ENCODE measurements at regions not wholly inside any gene's neighbourhood (a gene's known extent, or its start where the extent isn't known, plus 50 kb on each side); places are given as distances from the start of the nearest gene placed in this dataset.
"Not testable (repeated sequence)": the region's sequence is repeated elsewhere in the genome, so short reads cannot be mapped to it uniquely, and the experiment has no call there.

DNA sequence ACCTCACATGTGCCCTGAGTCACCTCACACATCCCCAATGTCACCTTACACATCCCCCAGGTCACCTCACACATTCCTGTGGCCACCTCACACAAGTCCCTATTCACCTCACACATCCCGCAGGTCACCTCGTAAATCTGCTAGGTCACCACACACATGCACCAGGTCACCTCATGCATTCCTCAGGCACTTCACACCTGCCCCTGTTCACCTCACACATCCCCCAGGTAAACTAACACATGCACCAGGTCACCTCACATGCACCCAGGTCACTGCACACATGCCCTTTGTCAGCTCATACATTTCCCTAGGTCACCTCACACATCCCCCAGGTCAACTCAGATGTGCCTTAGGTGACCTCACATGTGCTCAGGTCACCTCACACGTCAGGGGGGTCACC, 639.8 kb downstream of the TMEM121 start:
- no peak for DNase-seq

DNA sequence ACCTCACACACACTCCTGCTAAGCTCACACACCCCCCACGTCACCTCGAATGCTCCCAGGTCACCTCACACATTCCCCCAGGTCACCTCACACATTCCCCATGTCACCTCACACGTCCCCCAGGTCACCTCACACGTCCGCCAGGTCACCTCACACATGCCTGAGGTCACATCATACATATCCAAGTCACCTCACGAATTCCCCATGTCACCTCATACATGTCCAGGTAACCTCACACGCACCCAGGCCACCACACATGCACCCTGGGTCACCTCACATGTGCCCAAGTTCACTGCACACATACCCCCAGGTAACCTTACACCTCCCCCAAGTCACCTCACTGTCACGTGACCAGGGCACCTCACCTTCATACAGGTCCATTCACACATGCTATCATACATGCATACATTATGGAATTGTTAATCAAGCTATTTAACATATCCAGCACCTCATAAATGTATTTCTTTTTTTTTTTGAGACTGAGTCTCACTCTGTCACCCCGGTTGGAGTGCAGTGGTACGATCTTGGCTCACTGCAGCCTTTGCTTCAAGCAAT, 640.3 kb downstream of the TMEM121 start:
- DNase-seq = no peak

DNA sequence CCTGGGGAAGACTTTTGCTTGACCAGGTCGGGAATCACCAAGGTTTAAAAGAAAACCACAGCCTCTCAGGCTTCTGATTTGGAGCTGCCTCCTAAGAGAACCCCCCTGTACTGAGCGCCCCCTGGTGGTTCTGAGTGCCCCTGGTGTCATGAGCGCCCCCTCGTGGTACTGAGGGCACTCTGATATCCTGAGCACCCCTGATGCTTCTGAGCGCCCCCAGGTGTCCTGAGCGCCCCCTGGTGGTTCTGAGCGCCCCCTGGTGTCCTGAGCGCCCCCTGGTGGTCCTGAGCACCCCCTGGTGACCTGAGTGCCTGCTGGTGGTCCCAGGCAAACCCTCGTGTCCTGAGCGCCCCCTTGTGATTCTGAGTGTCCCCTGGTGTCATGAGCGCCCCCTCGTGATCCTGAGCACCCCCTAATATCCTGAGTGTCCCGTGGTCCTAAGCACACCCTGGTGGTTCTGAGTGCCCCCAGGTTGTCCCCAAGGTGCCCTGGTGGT, 643.8 kb downstream of the TMEM121 start:
- DNase-seq = not testable (repeated sequence)

DNA sequence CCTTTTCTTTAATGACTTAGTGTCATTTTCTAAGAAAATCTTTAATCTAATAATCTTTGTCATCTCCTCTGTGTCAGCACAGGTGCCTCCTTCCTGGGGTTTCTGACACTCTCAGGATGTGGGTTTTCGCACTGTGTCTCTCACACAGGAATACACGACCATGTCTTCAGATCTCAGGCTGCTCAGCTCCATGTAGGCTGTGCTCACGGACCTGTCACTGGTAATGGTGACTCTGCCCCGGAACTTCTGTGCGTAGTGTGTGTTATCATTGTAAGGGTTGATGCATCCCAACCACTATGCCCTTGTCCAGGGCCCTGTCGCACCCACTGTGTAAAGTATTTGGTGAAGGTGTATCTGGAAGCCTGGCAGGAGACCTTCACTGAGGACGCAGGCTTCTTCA, 647.8 kb downstream of the TMEM121 start:
- no peak for DNase-seq

DNA sequence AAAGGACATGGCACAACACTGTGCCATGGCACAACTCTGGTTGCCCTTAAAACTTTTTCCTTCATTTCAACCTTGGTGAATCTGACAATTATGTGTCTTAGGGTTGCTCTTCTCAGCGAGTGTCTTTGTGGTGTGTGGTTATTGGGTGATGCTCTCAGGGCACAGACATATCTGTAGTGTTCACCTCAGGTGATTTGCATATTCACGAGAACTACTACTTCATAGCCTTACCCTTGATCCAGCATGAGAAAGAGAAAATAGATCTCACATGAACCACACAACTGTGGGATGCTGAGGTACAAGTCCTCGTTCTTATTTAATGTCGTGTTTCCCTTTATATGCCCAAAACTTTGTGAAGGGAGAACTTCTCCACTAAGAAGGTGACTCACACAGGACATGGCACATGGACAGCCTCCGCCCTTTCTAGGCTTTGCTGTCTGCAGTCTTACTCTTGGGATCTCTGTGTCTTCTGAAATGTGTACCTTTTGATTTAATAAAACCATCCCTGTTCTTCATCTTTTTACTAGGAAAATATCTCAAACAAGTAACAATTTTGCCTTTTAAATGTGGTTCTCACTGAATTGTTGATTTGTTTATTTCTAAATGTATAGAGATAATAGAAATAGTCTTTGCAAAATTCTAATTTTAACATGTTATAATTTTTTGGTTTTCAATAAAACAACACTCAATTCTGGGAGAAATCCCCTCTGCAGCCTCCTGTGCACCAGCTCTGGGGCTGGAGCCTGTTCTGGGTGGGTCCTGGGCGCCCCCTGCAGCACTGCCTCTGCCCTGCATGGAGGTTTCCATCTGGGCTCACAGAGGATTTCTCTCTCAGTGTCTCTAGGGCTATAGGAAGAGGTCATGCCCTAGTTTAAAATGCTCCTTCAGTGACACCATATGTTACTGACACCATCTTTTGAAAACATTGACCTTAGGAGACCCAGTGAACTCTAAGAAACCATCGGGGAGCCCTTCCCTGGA, 651.2 kb downstream of the TMEM121 start:
- DNase-seq = not testable (repeated sequence)

DNA sequence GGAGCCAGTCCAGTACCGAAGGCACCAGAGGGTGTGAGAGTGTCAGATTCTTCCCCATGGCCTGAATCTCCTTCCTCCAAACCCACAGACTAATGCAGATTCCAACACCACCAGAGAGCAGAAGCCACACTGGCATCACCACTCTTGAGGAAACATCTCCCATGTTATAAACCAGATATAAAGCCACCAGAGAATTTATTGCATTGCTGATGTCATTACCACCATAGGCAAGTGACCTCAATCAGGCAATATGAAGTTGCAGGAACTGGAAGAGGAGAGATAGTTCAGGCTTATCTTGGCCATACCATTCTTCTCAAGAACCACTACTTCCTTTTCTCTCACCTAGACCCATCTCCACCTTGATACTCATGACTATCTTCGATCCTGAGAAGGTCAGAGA, 653.4 kb downstream of the TMEM121 start:
- DNase-seq = no peak

DNA sequence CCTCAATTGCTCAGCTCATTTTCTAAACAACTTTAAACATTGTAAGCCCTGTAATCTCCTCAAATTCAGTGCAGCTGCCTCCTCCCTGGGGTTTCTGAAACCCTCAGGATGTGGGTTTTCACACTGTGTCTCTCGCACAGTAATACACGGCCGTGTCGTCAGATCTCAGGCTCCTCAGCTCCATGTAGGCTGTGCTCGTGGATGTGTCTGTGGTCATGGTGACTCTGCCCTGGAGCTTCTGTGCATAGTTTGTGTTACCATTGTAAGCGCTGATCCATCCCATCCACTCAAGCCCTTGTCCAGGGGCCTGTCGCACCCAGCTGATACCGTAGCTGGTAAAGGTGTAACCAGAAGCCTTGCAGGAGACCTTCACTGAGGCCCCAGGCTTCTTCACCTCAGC, 658.4 kb downstream of the TMEM121 start:
- DNase-seq = not testable (repeated sequence)

DNA sequence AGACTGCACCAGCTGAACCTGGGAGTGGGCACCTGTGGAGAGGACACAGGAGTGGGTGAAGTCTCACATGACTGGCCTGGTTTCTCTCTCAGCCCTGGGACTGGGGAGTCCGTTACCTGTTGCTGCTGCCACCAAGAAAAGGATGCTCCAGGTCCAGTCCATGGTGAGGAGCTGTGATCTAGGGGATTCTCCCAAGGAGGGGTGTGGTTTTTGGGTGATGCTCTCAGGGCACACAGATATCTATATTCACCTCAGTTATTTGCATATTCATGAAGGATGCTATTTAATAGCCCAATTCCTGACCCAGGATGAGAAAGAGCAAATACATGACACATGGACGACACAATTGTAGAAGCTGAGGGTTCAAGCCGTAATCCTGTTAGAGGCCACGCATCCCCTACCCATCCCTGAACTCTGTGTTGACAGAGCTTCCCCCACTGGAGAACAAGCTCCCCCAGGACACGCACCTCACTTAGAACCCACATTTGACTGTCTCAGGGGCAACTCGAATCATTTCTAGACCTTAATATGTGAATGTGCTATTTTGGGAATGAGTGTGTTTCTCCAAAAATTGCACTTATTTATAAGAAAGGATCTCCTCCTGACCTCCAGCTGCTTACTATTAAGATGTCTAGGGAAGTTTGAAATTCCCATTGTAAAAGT, 658.9 kb downstream of the TMEM121 start:
- DNase-seq = not testable (repeated sequence)

DNA sequence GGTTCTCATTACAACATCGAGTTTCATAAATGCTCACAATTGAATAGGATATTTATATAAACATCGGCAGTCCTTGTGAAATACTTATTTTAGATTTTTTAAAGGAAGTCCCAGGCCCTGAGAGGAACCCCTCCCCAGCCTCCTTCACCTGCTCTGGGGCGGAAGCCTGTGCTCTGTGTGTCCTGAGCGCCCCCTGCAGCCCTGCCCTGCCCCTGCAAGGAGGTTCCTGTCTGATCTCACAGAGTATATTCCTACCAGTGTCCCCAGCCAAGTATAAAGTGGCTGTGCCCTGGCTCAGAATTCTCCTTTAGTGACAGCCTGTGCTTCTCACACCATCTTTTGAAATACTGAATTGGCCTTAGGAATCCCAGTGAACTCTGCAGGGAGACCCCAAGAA, 659.5 kb downstream of the TMEM121 start:
- DNase-seq = no peak

DNA sequence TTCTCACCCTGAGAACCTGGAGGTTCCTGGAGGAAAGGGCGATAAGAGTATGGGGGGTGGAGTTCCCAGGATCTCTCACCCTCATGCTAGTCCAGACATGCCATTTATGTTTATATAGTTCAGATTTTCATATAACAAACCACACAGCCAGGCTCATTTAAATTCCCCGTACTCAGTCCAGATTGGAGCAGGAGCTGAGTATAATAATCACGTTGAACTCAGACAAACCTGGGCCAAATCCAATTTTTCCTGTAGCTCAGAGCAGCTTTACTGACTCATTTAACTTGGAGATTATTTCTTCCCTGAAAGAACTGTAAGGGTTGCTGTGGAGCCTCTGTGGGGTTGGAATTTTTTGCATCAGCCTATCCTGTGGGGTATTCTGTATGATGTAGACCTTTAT, 660.8 kb downstream of the TMEM121 start:
- no peak for DNase-seq

DNA sequence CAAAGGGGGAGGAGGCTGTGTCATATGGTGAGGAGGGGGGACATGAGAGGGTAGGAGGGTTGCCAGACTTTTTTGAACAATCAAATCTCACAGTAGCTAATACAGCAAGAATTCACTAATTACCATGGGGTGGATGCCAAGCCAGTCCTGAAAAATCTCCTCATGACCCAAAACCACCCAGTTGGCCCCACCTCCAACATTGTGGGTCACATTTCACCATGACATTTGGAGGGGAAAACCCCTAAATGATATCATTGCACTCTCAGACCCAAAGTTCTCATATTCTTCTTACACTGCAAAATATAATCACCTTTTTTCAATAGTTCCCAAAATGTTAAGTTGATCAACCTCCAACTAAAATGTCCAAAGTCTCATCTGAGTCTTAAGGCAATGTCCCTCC, 666.3 kb downstream of the TMEM121 start:
- DNase-seq = not testable (repeated sequence)

DNA sequence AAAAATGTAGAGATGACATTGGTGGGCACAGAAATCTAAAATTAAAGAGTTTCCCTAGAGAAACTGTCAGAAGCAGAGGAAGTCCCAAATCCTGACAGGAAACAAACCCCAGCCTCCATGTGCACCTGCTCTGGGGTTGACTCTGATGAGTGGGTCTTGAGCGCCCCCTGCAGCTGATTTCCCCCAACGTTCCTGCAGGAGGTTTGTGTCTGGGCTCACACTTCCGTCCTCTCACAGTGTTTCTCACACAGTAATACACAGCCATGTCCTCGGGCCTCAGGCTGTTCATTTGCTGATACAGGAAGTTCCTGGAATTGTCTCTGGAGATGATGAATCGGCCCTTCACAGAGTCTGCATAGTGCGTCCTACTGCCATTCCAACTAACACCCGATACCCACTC, 670.1 kb downstream of the TMEM121 start:
- DNase-seq = not testable (repeated sequence)

DNA sequence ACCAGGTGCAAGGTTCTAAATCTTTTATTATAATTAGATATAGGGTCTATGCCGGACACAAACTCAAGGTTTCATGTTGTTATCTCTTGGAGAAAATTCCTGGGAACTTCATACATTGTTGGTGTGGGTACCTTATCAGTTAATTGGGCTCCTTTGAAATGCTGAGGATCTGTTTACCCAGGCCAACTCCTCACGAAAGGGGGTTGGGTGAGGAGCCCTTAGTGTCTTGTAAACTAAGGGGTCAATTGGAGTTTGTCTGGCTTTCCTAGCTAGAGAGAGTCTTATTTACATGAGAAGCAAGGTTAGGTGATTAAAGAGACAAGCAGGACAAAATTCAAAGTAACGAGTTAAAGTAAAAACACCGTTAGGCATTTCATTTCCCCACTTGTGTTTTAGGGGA, 670.9 kb downstream of the TMEM121 start:
- not testable (repeated sequence) for DNase-seq

DNA sequence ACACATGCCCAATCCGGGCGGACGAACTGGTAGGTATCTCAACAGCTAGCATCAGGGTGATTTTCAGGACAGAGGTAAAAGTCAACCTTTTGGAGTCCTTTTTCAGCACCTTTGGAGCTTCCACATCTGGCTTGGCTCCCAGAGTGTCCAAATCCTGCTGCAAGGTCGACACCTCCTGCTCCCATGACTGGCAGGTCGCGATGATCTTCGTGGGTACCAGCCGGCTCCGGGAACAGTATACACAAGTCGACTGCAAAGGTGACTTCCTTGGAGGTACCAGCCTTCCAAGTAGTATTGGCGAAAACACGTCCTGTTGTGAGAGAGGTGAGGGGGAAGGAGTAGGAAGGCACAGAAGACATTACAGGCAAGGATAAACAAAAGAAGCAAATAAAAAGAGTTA, 672.7 kb downstream of the TMEM121 start:
- no peak for DNase-seq

DNA sequence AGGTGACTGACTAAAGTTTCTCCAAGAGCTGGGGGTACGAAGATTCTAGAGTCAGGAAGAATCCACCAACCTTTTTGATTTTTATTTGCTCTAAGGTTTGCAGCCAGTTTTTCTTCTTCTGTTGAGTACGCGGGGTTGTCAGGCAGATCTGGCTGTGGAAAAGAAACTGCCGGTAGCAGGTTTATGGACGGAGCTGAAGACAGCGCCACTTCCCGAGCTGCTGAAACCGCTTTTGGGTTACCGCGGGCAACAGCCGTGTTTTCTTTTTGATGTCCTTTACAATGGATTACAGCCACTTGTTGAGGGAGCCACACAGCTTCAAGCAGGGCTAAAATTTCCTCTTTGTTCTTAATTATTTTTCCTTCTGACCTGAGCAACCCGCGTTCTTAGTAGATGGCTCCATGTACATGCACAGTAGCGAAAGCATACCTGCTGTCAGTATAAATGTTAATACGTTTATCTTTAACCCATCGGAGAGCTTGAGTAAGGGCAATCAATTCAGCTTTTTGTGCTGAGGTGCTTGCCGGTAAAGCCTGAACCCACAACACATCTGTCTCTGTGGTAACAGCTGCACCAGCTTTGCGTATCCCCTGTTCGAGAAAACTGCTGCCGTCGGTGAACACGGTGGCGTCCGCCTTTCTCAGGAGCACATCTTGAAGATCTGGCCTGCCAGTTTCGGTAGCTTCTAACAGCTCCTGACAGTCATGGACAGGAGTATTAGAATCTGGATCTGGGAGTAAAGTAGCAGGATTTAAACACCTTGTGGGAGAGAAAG, 674.3 kb downstream of the TMEM121 start:
- DNase-seq = no peak

DNA sequence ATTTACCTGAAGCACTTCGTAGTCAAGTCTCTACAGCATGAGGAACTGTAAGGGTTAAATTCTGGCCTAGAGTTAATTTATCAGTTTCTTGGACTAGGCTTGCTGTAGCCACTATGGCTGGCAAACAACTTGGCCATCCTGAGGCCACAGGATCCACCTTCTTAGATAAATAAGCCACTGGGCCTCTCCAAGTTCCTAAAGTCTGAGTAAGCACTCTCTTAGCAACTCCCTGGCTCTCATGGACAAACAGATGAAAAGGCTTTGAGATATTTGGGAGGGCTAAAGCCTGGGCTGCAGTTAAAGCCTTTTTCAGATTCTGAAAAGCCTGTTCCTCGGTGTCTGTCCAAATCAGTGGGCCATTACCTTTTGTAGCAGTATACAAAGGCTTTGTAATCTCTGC, 675.0 kb downstream of the TMEM121 start:
- no peak for DNase-seq

DNA sequence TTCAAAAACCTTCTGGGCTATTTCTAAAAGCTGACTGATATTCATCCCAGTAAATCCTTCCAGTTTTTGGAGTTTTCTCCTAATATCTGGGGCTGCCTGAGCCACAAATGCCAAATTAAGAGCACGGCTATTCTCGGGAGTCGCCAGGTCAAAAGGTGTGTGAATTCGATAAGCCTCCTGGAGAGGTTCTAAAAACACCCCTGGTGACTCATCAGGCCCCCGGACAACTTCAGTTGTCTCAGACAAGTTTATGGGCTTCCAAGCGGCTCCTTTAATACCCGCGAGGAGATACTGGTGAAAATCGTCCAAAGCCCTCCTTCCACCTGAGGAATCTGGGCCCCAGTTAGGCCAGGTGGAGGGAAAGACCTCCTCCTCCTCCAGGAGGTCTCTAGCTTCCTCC, 677.1 kb downstream of the TMEM121 start:
- no peak for DNase-seq

DNA sequence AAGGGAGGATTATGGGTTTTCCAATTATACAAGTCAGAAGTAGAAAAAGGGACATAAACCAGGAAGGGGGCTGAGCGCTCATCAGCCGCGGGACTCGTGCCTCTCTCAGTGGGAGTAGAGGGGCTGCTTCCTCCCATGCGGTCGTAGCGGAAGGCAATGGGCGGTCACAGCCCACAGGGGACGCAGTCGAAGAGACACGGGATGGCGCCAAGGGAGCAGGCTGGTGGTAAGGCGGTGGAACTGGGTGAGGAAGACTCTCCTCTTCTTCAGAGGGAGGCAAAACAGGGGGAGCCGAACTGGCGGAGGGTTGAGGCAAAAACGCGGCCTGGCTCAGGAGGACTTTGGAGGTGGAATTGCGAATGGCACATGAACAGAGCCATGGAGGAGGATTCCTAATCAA, 677.7 kb downstream of the TMEM121 start:
- DNase-seq = no peak

DNA sequence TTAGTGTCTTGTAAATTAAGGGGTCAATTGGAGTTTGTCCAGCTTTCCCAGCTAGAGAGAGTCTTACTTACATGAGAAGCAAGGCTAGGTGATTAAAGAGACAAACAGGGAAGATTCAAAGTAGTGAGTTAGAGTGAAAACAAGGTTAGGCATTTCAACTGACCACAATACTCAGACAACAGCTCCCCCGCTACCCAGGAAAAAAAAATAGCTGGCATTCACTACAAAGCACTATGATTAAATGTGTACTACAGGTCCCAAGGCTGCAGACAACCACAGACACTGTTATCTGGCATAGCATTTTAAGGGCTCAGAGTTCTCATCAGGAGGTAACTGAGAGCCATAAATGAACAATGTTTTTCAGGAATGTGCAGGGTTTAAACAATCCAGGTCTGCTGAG, 680.9 kb downstream of the TMEM121 start:
- DNase-seq = no peak

DNA sequence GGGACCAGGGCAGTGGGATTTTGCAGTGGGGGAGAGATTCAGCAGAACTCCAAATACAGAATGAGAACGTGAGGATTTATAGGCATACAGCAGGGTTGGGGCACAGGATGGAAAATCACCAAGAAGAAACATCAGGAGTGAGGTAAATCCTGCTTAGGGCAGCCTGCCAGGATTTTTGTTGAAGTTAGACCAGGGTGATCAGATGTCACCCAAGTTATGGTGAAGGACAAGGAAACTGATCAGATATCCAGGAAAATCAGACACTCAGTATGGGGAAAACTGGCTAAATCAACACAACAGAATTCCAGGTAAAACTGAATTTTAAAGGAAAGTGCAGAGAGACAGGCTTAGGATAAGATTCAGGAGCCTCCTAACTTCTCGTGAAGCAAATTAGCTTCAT, 682.4 kb downstream of the TMEM121 start:
- DNase-seq = no peak

DNA sequence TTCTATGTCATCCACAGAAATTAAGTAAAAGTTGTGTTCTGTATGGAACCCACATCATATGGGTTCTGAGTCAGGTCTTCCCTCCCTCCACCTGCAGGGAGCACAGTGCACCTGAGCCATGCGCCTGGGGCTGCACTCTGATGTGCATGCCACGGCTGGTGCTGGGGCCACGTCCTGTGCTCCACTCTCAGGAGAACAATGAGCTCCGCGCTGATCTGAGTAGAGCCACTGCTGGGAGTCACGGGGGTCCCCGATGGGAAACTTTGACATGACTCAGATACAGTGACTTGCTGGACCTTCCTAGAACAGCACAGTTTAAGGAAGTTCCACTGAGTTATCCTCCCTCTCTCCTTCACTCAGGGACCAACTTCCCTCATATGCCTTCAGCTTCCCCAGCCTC, 683.4 kb downstream of the TMEM121 start:
- no peak for DNase-seq

DNA sequence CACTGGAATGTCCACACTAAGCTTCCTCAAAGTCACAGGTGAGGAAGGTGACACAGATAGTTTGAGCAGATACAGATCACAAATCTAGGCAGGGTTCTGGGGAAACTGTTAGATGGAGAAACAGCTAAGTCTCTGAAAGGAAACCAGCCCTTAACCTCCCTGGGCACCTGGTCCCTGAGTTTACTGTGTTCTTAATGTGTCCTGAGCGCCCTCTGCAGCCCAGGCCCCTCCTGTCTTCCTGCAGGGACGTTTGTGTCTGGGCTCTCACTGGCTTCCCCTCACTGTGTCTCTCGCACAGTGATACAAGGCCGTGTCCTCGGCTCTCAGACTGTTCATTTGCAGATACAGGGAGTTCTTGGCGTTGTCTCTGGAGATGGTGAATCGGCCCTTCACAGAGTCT, 684.3 kb downstream of the TMEM121 start:
- no peak for DNase-seq
